ENCODE measurements at regions not wholly inside any gene's neighbourhood (a gene's known extent, or its start where the extent isn't known, plus 50 kb on each side); places are given as distances from the start of the nearest gene placed in this dataset.

DNA sequence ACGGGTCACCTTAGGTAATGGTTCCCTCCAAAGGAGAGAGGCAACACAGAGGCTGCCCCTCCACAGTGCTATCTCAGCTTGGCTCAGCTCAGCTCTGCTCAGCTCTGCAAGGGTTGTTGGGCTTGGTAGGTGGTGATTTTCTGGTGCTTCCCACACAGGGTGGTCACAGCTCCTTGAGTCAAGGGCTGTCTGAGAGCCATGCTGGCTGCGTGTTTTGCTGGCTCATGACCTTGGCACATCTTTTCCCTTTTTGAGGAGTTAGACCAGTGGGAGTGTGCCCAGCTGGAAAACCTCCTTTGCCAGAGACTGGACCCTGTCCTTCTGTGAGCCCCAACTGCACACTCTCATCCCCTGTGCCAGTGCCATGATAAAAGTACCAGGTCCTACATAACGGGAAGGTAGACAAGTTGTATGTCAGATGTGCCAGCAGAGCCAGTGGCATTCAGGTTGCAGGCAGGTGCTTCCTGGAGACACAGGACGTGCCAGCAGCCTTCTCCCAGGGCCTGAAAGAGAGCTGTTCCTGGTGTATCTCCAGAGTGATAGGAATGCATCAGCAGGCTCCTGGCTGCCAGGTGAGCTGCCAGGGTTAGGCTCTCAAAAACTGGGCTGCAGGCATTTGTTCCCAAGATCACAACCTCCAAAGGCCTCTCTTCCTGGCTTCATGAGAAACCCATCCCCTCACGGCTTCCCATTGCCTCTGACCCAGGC is 118.6 kb upstream of the CXCL14 start:
- peaks cover 10% of the 10 kb centered on the region for H3K27me3 Mint-ChIP-seq (ENCODE audit: insufficient read depth)
- H3K4me3 Mint-ChIP-seq: no peak overlapping the region
- H3K9me3 Mint-ChIP-seq: no peaks in the 10 kb centered on the region
- H3K36me3 Mint-ChIP-seq (ENCODE audit: low read depth): no peaks in the 10 kb centered on the region
- TF ChIP-seq, protein P1, sequence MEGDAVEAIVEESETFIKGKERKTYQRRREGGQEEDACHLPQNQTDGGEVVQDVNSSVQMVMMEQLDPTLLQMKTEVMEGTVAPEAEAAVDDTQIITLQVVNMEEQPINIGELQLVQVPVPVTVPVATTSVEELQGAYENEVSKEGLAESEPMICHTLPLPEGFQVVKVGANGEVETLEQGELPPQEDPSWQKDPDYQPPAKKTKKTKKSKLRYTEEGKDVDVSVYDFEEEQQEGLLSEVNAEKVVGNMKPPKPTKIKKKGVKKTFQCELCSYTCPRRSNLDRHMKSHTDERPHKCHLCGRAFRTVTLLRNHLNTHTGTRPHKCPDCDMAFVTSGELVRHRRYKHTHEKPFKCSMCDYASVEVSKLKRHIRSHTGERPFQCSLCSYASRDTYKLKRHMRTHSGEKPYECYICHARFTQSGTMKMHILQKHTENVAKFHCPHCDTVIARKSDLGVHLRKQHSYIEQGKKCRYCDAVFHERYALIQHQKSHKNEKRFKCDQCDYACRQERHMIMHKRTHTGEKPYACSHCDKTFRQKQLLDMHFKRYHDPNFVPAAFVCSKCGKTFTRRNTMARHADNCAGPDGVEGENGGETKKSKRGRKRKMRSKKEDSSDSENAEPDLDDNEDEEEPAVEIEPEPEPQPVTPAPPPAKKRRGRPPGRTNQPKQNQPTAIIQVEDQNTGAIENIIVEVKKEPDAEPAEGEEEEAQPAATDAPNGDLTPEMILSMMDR (IDR thresholded peaks at IDR 0.05): no peak
- no peaks in the 10 kb centered on the region for H3K4me1 Mint-ChIP-seq (ENCODE audit: low read depth)
- DNase-seq: no peak
- H3K27ac Mint-ChIP-seq: no peak overlapping the region

DNA sequence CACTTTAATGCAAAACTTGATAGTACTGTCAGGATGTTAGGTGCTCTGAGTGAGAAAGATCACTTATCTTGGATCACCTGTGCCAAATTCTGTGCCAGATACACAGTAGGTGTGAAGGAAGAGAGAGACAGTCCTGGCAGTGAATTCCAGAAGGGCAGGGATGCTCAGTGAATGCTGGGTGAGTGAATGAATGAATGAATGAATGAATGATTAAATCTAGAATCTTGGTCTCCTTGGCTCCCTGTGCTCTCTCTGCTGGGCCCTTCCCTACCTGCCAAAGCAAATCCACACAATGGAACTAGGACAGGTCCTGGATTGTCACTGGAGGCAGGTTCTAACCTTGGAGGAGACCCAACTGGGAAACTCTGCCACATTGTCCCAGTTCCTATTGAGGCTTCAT is 117.5 kb upstream of the CXCL14 start:
- Mint-ChIP-seq H3K27ac (no peak overlapping the region), H3K27me3 (ENCODE audit: insufficient read depth) (peaks cover 21% of the 10 kb centered on the region; the same call in 1 of the 2 replicates), H3K4me1 (ENCODE audit: low read depth) (no peaks in the 10 kb centered on the region), H3K4me3 (no peak overlapping the region), H3K36me3 (ENCODE audit: low read depth) (no peaks in the 10 kb centered on the region), H3K9me3 (no peaks in the 10 kb centered on the region)
- TF ChIP-seq, protein P1 (IDR thresholded peaks at IDR 0.05): no peak
- DNase-seq: no peak

DNA sequence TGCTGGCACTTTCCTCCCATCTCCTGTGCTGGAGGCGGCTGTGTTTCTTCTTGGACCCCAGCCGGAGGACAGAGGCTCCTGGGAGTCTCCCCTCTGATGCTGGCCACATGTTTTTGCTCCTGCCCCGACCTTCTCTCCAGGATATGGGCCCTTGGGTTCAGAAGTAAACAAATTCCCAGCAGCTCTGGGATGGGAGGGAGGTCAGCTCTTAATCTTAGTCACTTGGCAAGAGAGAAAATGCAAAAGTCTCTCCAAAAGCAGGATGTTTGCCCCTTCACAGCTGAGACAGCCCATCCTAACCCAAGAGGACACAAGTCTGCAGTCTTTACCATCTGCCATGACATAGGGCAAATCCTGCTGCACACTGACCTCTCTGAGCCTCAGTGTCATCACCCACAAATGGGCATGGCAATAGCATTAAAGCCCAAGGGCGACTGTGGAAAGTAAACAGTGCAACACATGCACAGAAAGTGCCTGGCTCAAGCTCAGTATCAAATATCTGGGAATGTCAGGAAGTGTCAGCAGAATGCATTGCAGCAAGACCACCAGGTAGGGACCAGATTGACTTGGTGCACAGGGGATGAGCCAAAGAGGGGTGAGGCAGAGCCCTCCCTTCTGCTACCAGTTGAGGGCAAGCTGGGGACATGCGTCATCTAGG is 117.0 kb upstream of the CXCL14 start:
- TF ChIP-seq, protein P1 (IDR thresholded peaks at IDR 0.05): no peak
- peaks cover 21% of the 10 kb centered on the region; the same call in 1 of the 2 replicates for H3K27me3 Mint-ChIP-seq (ENCODE audit: insufficient read depth)
- H3K27ac Mint-ChIP-seq: no peak overlapping the region
- DNase-seq: no peak
- no peak overlapping the region for H3K4me3 Mint-ChIP-seq
- H3K4me1 Mint-ChIP-seq (ENCODE audit: low read depth): no peaks in the 10 kb centered on the region
- H3K36me3 Mint-ChIP-seq (ENCODE audit: low read depth): no peaks in the 10 kb centered on the region
- no peaks in the 10 kb centered on the region for H3K9me3 Mint-ChIP-seq

DNA sequence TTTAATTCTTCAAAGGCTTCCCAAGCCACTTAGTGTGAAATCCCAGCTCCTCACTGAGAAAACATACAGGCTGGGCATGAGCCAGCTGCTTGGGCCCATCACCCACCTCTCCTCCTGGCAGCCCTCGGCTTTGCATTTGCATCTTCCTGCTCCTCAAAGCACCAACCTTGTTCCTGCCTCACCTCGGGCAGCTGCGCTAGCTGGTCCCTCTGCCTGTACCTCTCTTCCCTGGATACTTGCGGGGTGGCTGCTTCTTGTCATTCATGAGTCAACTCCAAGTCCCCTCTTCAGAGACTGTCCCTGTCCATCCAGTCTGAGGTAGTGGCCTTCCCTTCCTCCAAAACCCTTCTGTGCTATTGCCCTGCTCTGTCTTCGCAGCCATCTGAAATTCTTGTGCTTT is 116.1 kb upstream of the CXCL14 start:
- H3K9me3 Mint-ChIP-seq: no peaks in the 10 kb centered on the region
- H3K27me3 Mint-ChIP-seq (ENCODE audit: insufficient read depth): peaks cover 23% of the 10 kb centered on the region; the same call in 1 of the 2 replicates
- no peak for DNase-seq
- no peak overlapping the region for H3K4me3 Mint-ChIP-seq
- no peaks in the 10 kb centered on the region for H3K4me1 Mint-ChIP-seq (ENCODE audit: low read depth)
- H3K36me3 Mint-ChIP-seq (ENCODE audit: low read depth): no peaks in the 10 kb centered on the region
- no peak overlapping the region for H3K27ac Mint-ChIP-seq
- TF ChIP-seq, protein P1 (IDR thresholded peaks at IDR 0.05): no peak

DNA sequence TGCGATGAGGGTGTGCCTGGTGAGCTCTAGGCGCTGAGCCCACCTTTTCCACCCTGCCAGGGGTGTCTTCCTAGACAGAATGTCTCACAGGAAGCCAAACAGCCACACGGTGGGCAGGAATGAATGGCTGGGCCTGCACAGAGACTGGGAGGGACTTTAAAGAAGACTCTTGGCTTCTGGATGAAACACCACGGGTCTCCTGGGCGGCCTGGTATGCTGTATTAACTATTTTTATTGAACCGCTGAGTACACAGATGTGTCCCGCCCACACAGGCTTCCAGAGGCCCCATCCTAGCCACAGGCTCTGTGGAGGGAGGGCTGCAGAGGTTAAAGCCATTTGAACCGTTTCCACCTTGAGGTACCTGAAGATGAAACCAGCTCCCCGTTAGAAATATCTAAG is 115.2 kb upstream of the CXCL14 start:
- H3K36me3 Mint-ChIP-seq (ENCODE audit: low read depth): no peaks in the 10 kb centered on the region
- peaks cover 26% of the 10 kb centered on the region for H3K27me3 Mint-ChIP-seq (ENCODE audit: insufficient read depth)
- no peak overlapping the region for H3K27ac Mint-ChIP-seq
- no peak overlapping the region for H3K4me3 Mint-ChIP-seq
- DNase-seq: no peak
- H3K4me1 Mint-ChIP-seq (ENCODE audit: low read depth): no peaks in the 10 kb centered on the region
- TF ChIP-seq, protein P1 (IDR thresholded peaks at IDR 0.05): no peak
- H3K9me3 Mint-ChIP-seq: no peaks in the 10 kb centered on the region
